HG03378 (cell line): ENCODE measurements at regions not wholly inside any gene's neighbourhood (a gene's known extent, or its start where the extent isn't known, plus 50 kb on each side); places are given as distances from the start of the nearest gene placed in this dataset.

Experiments used
- ATAC-seq: cut with Tn5 transposase; IDR thresholded peaks from one replicate; pipeline ENCODE4 v1.9.1; 2021; ENCODE audit warnings: mild to moderate bottlenecking, moderate library complexity; ENCODE audit not compliant: unreplicated experiment

GRCh38 chr2:150141226-150142001 is 346.1 kb downstream of the RND3 start:
- ATAC-seq: no peak

GRCh38 chr2:150140777-150141176 is 346.7 kb downstream of the RND3 start:
- no peak for ATAC-seq

GRCh38 chr2:150138587-150138986 is 348.9 kb downstream of the RND3 start:
- ATAC-seq: no peak

DNA sequence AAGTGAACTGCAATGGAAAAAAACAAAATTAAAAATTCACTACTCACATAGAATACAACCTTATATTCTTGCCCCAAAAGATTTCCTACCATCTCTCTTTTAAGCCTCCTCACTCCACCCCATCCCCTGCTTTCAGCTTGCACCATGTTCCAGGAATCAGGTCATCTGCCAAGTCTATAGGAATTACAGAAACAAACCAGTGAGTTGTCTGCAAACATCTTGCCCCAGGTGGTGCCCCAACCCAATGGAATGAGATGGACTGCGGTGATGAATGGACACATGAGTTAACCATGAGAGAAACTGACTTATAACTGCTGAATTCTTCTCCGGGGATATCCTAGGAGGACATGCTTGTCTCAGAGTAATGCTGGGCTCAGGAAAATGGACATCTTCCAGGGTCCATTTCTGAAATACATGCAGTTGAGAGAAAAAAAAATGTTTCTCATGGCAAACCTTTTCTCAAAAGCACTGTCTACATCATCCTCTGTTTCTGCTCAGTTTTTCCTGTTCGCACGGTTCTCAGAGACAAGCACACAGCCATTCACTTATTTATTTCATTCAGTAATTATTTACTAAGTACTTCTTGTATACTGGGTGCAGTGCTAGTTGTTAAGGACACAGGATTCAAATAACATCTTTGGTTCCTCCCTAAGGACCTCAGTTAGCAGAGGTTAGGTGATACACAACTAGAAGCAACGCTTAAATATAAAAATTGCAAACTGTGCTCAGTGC is 350.0 kb downstream of the RND3 start:
- ATAC-seq: no peak

GRCh38 chr2:150136893-150137292 is 350.6 kb downstream of the RND3 start:
- no peak for ATAC-seq

DNA sequence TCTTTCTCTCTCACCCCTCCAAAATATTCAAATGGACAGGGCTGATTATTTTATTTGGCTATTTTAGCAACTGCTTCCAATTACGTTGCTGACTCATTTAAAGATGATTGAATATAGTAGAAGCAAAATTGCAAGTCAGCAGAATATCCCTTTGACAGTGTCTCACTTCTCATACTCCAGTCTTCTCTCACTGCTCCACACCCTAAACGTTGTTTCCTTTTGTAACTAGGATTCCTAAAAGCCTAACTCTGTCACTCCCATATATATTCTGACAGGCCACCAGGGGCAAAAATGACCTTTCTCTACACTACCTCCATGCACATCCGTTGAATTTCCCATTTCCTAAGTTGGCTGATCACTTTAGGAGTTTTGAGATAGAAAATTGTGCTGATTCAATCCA is 351.1 kb downstream of the RND3 start:
- ATAC-seq: no peak

DNA sequence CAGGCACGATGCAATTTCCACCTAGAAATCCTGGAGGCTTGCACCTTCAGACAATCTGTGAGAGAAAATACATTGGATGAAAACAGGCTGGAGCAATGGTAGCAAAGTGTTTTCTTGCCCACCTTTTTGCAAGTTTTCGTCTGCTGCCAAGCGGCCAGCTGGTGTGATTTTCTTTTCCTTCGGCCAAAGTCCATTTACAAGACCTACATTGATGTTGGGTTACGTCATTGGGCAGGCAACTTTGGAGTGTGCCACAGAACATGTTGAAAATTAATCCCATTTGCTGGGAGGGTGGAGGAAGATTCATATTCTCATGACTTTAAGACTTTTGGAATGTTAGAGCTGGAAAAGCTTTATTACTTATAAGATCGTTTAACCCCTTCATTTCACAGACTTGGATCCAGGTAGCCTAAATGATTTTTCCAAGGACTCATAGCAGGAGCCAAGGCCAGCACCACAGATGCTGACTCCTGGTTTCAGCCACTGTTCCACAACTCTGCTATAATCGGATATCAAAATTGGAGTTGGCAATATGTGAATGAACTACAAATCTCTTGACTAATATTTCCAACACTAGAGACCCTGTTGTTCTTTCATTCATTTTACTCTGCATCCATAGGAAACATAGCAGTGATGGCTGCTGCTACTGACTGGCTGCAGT is 352.1 kb downstream of the RND3 start:
- ATAC-seq: no peak

GRCh38 chr2:150134223-150134857 is 353.1 kb downstream of the RND3 start:
- no peak for ATAC-seq

GRCh38 chr2:150133623-150134022 is 353.8 kb downstream of the RND3 start:
- ATAC-seq: peak; percentile 99

DNA sequence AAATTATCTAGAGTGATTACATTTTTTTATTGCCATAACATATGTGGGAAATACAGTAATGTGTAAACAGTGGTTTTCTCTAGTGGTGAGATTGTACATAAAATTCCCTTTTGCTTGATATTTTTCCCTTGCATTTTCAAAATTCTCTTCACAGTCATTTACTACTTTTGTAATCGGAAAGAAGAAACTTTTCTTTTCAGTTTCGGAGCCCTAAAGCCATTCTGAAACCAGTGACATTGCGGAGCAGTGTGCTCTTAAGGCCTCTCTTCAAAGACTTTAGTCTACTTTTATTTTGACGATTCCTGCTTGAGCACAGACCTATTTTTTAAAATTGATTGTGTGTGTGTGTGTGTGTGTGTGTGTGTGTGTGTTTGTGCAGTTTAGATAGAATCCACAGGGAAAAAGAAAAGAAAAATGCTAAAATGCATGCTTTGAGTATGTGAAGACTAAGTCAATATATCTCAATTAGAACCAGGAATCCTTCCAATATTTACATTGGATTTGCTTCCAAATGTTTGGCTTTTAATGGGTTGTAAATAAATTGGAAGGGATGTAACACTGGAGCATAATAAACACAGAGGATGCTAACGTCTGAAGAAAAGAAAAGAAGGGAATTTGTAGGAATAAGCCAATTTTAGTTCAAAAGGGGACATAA is 357.4 kb downstream of the RND3 start:
- ATAC-seq: no peak

DNA sequence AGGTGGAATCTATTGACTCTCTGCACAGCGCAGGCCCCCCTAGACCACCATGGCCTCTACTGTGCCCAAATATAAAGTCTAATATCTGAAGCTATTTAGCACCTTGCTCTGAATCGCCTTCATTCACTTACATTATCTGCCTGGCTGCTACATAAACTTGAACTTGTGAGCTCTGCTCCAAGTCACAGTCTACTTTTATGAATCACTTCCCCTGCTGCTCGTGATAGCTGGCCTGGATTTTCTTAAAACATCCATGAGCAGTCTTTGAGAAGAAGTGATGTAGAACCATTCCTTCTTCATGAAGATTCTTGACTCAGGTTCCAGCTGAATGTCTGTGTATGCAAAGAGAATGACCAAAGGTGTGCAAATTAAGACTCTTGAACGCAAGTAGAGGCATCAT is 359.5 kb downstream of the RND3 start:
- ATAC-seq: no peak

DNA sequence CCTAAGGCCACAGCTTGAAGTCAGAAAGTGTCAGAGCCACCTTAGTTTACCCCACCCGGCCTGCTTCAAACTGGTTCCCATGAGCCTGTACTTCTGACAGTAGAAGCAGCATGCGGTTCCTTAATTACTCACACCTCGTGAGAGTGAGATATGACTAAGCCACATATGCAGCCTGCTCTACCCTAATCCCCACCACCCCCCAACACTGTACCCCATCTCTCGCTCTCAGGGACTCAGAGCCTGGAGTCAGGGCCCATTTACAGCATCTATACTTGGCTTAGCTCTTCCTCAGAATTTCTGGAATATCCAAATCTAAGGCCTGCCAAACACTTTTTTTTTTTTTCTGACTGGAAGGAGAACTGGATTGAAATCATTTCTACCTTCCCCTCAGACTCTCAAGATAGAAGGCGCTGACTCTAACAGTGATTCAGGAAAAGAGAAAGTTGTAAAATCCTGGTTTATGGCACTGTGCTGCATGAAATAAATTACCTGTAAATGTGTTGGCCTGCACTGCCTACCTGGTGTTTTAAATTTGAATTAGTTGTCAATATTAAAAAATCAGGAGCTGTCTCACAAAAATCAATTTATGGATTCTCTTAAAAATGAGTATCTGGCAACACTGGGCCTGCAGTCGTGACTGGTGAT is 360.0 kb downstream of the RND3 start:
- no peak for ATAC-seq

DNA sequence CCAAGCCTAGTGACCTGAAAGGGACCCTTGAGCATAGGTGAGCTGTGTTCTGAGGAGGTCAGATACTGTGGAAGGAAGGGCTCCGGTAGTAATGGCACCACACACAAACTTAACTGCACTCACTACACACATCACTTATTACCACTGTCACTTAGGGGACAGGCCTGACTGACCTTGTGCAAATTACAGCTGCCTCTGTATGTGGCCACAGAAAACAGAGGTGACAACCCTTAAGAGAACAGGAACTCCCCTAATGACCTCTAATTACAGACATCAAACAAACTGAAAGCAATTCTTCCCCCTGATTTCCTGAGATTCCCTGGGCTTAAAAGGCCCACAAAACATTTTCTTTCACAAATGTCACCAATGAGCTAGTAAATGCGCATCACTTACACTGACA is 360.6 kb downstream of the RND3 start:
- ATAC-seq: no peak

GRCh38 chr2:150126143-150126740 is 361.2 kb downstream of the RND3 start:
- no peak for ATAC-seq

DNA sequence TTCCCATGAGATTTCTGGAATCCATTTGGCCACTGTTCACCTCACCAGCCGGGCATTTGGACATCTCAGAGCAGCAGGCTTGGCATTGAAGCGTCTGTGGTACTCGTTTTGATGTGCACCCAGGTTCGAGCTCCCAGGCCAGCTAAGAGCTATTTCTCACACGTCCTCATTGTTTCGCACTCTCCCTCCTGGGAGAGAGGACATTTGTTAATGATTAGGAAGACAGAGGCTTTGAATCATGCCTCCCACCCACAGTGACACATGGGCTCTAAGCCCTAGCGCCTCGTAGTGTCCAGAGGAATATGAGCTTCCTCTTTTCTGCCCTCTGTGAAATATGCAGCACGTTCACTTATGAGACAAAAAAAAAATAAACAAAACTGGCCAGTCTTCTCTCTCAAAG is 361.8 kb downstream of the RND3 start:
- ATAC-seq: no peak

DNA sequence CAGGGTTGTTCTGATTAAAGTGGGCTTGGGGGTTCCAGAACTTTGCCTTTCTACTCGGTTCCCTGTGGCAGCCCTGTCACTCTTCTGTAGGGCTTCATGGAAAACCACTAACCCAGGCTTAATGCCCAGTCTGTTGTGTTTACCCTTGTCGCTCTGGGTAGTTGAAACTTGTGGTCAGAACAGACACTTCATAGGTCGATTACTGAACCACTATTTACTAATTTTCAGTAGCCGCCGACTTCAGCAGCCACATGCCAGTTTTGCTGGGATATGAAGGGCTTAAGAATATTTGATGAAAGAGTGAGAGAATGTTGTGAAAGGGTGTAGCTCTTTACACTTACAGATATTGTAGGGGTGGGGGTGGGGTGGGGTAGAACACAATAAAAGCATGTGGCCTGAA is 362.3 kb downstream of the RND3 start:
- ATAC-seq: no peak

- no peak for ATAC-seq
These were observed 362.7 kb downstream of the RND3 start for GRCh38 chr2:150124739-150125138.

DNA sequence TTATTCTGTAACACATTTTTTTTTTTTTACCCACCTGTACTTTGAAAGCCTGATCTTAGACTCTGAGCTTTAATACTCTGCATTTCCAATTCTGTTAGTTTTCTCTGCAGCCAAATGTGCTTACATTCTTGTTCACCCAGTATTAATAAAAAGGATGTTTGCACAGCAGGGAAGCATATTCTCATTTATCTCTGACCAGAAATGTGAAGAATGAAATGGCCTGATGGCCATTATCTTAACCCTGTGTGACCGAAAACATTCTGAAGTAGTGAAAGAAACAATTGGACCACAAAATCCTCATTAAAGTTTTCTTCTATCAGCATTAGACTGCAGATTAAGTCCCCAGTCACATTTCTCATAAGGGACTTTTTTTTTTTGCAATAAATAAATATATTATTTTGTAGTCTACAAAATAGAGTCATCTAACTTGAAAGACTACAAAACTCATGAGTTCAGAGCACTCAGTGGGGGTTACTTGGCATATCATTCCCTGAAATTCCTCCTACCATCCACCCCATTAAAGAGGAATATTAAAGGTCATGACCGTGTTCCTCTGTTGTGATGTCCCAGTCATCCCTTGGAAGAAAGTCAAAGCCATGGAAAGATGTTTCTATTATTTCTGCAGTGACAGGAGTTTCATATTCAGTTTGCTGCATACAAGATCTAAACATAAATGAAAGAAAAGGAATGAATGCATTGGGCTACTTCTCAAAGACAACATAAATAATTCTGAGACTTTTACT is 364.4 kb downstream of the RND3 start:
- ATAC-seq: no peak

DNA sequence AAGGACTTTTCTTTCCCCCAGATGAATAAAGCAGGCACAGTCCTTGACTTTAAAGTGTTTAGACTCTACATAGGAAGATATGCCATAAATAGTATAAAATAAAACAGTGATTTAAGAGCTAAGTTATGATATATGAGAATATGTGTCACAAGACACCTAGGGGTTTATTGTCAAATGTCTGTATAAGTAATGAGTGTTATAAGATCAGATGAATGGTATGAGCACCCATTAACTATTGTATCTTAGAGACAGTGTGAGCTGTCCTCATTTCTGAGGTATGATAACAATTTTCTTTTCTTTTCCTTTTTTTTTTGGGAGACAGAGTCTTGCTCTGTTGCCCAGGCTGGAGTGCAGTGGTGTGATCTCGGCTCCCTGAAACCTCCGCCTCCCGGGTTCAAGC is 365.3 kb downstream of the RND3 start:
- ATAC-seq: no peak
